ENCODE measurements at regions not wholly inside any gene's neighbourhood (a gene's known extent, or its start where the extent isn't known, plus 50 kb on each side); places are given as distances from the start of the nearest gene placed in this dataset.
A peak's percentile ranks its signal among the peaks of the same experiment; 100 is the strongest.

DNA sequence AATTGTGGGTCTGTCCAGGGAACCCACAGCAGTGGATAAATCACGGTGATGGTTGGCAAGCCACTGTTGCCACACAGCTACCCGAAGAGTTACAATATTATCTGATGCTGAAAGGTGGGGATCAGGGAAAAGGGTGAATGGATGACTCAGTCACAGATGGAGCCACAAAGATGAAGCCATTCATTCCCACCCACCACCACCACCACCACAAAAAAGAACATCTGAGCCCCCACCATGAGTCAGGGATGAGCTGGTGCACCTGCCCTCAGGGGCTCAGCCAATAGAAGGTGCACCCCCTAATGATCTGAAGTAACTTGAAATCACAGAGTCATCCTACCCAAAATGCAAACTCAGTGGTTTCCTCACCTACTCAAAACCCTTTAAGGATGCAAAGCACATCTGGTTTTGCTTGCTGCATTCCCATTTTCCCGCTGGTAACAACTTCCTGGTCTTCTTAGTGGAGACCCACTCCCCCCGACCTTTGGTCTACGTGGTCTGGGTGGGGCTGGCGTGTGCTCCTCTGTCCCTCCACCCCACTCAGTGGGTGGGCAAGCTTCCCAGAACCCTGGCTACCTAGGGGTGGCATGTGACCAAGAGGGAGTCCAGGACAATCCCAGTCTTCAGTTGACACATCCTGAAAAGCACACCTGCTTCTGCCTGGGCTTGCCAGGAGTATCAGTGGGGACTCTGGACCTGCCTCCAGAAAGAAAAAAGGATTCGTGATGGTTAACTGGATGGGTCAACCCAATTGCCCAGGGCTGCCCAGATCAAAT lies 125.5 kb downstream of the ANKRD60 start:
- H3K27me3 ChIP-seq (ENCODE audit: low read length), result no peaks in the 10 kb centered on the region
- BruUV-seq (replicated peaks), result no TSS peak
- no peak overlapping the region for H3K9ac ChIP-seq (ENCODE audit: low read length)
- intact Hi-C loops (cut with micrococcal nuclease), result no loop called here
- 0 out of 2 replicates have a peak overlapping the region, but pooled peaks have one; percentile 2 for H3K27ac ChIP-seq (ENCODE audit: low read length)
- ChIA-PET POLR2A (ENCODE audit: unreplicated experiment) (no interaction called here), CTCF (no interaction called here)
- H3K9me2 ChIP-seq (replicated peaks; ENCODE audit: low read length), result no peaks in the 10 kb centered on the region
- no peaks in the 10 kb centered on the region for H3K36me3 ChIP-seq (ENCODE audit: low read depth, low read length)
- H2AFZ ChIP-seq (ENCODE audit: low read length), result no peak overlapping the region
- TF ChIP-seq, protein P1, sequence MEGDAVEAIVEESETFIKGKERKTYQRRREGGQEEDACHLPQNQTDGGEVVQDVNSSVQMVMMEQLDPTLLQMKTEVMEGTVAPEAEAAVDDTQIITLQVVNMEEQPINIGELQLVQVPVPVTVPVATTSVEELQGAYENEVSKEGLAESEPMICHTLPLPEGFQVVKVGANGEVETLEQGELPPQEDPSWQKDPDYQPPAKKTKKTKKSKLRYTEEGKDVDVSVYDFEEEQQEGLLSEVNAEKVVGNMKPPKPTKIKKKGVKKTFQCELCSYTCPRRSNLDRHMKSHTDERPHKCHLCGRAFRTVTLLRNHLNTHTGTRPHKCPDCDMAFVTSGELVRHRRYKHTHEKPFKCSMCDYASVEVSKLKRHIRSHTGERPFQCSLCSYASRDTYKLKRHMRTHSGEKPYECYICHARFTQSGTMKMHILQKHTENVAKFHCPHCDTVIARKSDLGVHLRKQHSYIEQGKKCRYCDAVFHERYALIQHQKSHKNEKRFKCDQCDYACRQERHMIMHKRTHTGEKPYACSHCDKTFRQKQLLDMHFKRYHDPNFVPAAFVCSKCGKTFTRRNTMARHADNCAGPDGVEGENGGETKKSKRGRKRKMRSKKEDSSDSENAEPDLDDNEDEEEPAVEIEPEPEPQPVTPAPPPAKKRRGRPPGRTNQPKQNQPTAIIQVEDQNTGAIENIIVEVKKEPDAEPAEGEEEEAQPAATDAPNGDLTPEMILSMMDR (conservative IDR thresholded peaks at IDR 0.05; ENCODE audit: low read depth, low read length), result no peak
- no peak for TF ChIP-seq EZH2phosphoT487 (IDR thresholded peaks at IDR 0.05; ENCODE audit: borderline replicate concordance, low read length)
- no peak for TF ChIP-seq EZH2 (IDR thresholded peaks at IDR 0.05; ENCODE audit: low read length, unreplicated experiment)
- H3K4me3 ChIP-seq (ENCODE audit: low read length), result no peak overlapping the region
- ATAC-seq, result no peak
- peak; percentile 79 for DNase-seq
- H3F3A ChIP-seq (ENCODE audit: low read length, unreplicated experiment), result no peaks in the 10 kb centered on the region
- H4K20me1 ChIP-seq (ENCODE audit: low read length), result no peaks in the 10 kb centered on the region
- peak overlapping the region; percentile 27 for H3K4me2 ChIP-seq (ENCODE audit: low read length)
- H3K9me3 ChIP-seq (ENCODE audit: low read length), result no peaks in the 10 kb centered on the region
- H3K79me2 ChIP-seq (ENCODE audit: low read length), result no peaks in the 10 kb centered on the region
- peaks cover 12% of the 10 kb centered on the region for H3K4me1 ChIP-seq (ENCODE audit: insufficient read depth, low read length)

DNA sequence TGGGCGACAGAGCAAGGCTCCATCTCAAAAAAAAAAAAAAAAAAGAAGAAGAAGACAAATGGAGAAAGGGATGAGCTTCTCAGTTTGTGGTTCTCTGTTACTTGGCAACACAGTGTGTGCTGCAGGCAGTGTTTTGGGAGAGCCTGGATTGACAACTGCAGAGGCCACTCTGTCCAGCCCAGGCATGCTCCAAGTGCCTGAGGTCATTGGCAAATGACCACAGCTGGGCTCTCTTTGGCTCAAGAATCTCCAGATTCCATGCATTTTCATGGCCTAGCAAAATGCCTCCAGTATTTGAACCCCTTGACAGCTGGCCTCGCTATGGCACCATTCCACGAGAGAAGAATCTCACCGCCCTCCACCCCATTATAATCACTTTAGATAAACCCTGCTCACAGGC lies 126.2 kb downstream of the ANKRD60 start:
- Histone ChIP-seq H3F3A (ENCODE audit: low read length, unreplicated experiment) (no peaks in the 10 kb centered on the region), H3K27me3 (ENCODE audit: low read length) (no peaks in the 10 kb centered on the region), H3K4me2 (ENCODE audit: low read length) (peak overlapping the region; percentile 27; the same call in 1 of the 2 replicates), H2AFZ (ENCODE audit: low read length) (no peak overlapping the region), H3K4me1 (ENCODE audit: insufficient read depth, low read length) (peaks cover 12% of the 10 kb centered on the region), H3K79me2 (ENCODE audit: low read length) (no peaks in the 10 kb centered on the region), H3K9me3 (ENCODE audit: low read length) (no peaks in the 10 kb centered on the region), H3K27ac (ENCODE audit: low read length) (0 out of 2 replicates have a peak overlapping the region, but pooled peaks have one; percentile 2), H4K20me1 (ENCODE audit: low read length) (no peaks in the 10 kb centered on the region), H3K4me3 (ENCODE audit: low read length) (no peak overlapping the region), H3K9ac (ENCODE audit: low read length) (no peak overlapping the region), H3K9me2 (replicated peaks; ENCODE audit: low read length) (no peaks in the 10 kb centered on the region), H3K36me3 (ENCODE audit: low read depth, low read length) (no peaks in the 10 kb centered on the region)
- ATAC-seq (no peak), DNase-seq (no peak)
- intact Hi-C loops (cut with micrococcal nuclease), result no loop called here
- BruUV-seq (replicated peaks), result no TSS peak
- TF ChIP-seq, protein P1 (conservative IDR thresholded peaks at IDR 0.05; ENCODE audit: low read depth, low read length), result no peak
- TF ChIP-seq EZH2 (IDR thresholded peaks at IDR 0.05; ENCODE audit: low read length, unreplicated experiment), result no peak
- no peak for TF ChIP-seq EZH2phosphoT487 (IDR thresholded peaks at IDR 0.05; ENCODE audit: borderline replicate concordance, low read length)
- POLR2A ChIA-PET (ENCODE audit: unreplicated experiment), result no interaction called here
- CTCF ChIA-PET, result no interaction called here

GRCh38 chr20:58100731-58101356 lies 127.6 kb downstream of the ANKRD60 start:
- ATAC-seq, result no peak
- no peaks in the 10 kb centered on the region for H3F3A ChIP-seq (ENCODE audit: low read length, unreplicated experiment)
- CTCF ChIA-PET, result no interaction called here
- no peaks in the 10 kb centered on the region for H4K20me1 ChIP-seq (ENCODE audit: low read length)
- no peak overlapping the region for H2AFZ ChIP-seq (ENCODE audit: low read length)
- peaks cover 12% of the 10 kb centered on the region for H3K4me1 ChIP-seq (ENCODE audit: insufficient read depth, low read length)
- intact Hi-C loops (cut with micrococcal nuclease), result no loop called here
- BruUV-seq (replicated peaks), result no TSS peak
- H3K9me3 ChIP-seq (ENCODE audit: low read length), result no peaks in the 10 kb centered on the region
- DNase-seq, result no peak
- no peaks in the 10 kb centered on the region for H3K9me2 ChIP-seq (replicated peaks; ENCODE audit: low read length)
- H3K79me2 ChIP-seq (ENCODE audit: low read length), result no peaks in the 10 kb centered on the region
- H3K4me2 ChIP-seq (ENCODE audit: low read length), result no peak overlapping the region
- H3K27me3 ChIP-seq (ENCODE audit: low read length), result no peaks in the 10 kb centered on the region
- POLR2A ChIA-PET (ENCODE audit: unreplicated experiment), result no interaction called here
- H3K9ac ChIP-seq (ENCODE audit: low read length), result no peak overlapping the region
- H3K4me3 ChIP-seq (ENCODE audit: low read length), result no peak overlapping the region
- TF ChIP-seq EZH2 (IDR thresholded peaks at IDR 0.05; ENCODE audit: low read length, unreplicated experiment) (no peak), EZH2phosphoT487 (IDR thresholded peaks at IDR 0.05; ENCODE audit: borderline replicate concordance, low read length) (no peak)
- TF ChIP-seq, protein P1 (conservative IDR thresholded peaks at IDR 0.05; ENCODE audit: low read depth, low read length), result no peak
- H3K27ac ChIP-seq (ENCODE audit: low read length), result no peak overlapping the region
- no peaks in the 10 kb centered on the region for H3K36me3 ChIP-seq (ENCODE audit: low read depth, low read length)
